HL-60 (cell line): ENCODE measurements at regions not wholly inside any gene's neighbourhood (a gene's known extent, or its start where the extent isn't known, plus 50 kb on each side); places are given as distances from the start of the nearest gene placed in this dataset.

Experiments
- CTCF ChIP-seq: IDR thresholded peaks from one replicate; pipeline ENCODE4 v1.5.1; 2011; ENCODE audit warnings: low read length, control low read depth, inconsistent platforms; ENCODE audit not compliant: insufficient read depth
- POLR2AphosphoS5 ChIP-seq: IDR thresholded peaks from 2 replicates; pipeline ENCODE4 v1.6.1; 2012; ENCODE audit warnings: low read depth

- TF ChIP-seq CTCF = no peak
- TF ChIP-seq POLR2AphosphoS5 = no peak
Measured at GRCh38 chrX:129360175-129360574, 163.1 kb downstream of the SMARCA1 start.
